ENCODE measurements at regions not wholly inside any gene's neighbourhood (a gene's known extent, or its start where the extent isn't known, plus 50 kb on each side); places are given as distances from the start of the nearest gene placed in this dataset.
"Not testable (repeated sequence)": the region's sequence is repeated elsewhere in the genome, so short reads cannot be mapped to it uniquely, and the experiment has no call there.

DNA sequence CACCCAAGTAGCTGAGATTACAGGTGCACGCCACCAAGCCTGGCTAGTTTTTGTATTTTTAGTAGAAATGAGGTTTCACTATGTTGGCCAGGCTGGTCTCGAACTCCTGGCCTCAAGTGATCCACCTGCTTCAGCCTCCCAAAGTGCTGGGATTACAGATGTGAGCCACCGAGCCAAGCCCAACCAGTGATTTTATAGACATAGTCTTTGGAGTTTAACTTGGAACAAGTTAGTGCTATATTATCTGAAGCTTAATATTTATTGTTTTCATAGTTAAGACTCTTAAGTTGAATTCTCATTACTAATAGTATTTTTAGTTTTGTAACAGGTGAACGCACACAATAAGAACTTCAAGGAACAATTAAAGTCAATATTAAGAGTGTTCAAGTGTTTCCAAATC is 122.1 kb downstream of the SPAG6 start:
- not testable (repeated sequence) for DNase-seq

DNA sequence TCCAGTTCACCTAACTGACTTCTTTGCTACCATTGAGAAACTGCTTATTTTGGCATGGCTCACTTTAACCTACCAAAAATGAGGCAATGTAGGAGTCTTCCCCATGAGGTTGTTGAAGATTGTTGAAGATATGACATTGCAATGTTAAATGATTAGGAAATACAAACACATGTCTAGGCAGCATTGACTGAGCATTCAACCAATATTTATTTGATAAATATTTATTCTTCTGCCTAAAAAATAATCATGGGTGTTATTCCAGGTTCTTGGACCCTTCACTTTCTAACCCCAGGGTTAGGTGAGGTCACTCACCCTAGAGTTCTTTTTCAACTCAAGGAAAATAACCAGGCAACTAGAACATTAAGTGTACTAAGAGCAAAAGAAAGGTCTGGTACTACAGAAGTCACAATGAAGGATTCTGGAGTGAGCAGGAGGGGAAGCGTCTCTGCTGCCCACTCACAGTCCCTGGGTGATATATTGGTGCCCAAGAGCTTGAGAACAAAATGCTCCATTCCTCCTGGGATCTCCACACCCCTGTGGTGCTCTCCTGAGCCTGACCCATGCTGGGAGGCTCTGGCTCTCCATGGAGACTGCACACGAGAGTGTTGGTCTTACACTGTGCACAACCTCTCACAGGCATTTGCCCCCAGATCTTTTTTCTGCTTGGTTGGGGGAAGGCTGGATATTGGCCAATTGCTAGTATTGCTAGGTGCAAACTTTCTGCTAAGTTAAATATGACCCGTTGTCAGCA is 123.4 kb downstream of the SPAG6 start:
- no peak for DNase-seq

DNA sequence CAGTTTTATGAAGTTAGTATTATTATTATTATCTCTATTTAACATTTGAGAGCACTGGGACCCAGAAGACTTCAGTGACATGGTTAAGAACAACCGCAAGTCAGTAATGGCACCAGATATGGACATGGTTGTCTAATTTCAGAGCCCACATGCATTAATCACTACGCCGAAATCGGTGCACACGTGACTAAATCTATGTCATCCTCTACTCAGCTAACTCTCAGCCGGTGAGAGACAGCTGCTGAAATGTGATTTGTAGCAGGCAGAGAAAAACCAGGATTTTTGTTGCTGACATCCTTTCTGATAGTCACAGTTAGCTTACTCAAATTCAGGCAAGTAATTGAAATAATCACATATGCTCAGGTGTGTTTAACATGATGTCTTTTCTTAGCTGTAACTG is 127.7 kb downstream of the SPAG6 start:
- DNase-seq, result no peak

DNA sequence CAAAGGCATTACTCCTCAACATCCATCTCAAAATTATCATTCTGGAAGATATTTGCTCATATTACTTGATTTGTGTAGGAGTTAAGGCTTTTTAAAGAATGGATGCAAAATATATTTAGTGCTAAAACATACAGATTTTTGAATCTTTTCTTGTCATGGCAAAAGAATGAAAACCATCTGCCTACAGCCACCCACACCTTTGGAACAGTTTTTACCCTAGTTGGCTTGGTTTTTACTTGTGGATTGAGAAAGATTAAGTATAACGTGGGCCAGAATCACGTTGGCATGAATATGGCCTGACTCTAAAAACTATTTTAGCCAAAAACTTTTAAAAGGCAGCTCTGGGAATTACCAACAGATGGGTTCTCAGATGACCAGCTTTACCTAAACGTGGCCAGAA is 128.2 kb downstream of the SPAG6 start:
- DNase-seq, result no peak

DNA sequence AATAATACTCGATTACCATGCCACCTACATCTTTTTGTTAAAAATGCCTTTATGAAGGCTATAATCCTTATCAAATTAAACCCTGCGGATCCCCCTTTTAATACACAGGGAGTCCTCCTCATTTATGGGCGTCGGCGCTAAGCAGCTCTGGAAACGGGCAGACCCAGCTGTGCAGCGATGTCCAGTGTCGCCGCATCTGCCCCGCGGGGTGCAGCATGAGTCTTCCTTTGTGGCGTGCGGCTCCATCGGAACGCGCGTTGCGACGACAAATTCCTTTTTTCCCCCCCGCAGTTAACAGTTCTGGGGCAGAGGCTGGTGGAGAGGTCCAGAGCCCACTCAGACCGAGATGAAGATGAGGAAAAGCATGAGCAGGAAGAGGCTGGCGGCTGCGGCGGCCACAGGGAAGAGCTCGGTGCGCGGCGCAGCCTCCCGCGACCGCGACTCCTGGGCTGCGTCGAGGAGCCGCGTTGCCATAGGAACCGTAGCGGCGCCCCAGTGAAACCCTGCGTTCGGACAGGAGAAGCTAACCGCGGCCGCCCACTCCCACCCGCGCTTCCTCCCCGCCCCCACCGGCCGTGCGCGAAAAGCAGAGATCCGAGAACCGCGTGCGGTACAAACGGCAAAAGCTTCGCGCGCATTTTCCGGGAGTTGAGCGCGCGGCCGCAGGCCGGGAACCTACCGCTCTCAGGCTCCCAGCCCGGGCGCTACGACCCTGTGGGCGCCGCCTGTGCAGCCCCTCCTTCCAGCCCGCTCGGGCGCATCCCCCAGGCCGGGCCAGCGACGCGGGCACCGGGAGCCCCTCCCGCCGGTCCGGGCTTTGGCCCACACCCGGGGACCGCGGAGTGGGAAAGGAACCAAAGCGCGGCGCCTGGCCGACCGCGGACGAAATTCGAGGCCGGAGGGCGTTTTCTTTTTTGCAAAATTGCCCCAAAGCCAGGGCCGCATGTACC is 130.6 kb downstream of the SPAG6 start:
- DNase-seq, result peak; percentile 22 to 67

DNA sequence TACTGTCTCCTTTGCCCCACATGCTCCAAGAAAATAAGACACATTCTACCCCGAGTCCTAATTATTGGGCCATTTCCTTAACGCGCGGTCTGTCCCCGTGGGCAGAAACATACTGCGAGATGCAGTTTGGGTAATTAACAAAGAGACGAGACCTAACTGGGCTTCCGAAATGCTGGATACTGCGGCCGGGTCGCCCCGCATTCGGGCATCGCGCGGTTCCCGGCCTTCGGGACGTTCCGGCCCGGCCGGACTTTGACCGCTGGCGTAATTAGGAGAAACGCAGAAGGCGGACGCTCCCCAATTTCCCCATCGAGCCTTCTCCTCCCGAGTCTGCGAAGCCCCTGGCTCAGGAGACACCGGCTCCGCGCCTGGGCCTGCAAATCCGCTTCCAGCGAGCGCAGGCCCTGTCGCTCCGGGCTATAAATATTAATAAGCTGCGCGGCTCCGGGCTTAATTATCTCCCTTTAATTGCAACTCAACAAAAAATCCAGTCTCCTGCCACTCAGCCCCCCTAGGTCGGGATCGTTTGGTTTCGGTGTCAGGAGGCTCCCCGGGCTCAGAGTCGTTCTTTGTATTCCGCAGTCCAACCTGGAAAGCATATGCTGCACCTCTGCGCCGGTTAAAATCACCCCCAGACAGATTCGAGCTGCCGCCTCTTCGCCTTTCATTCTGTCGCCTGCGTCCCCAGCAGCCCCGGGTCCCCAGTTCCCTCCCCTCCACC is 131.5 kb downstream of the SPAG6 start:
- DNase-seq, result no peak

DNA sequence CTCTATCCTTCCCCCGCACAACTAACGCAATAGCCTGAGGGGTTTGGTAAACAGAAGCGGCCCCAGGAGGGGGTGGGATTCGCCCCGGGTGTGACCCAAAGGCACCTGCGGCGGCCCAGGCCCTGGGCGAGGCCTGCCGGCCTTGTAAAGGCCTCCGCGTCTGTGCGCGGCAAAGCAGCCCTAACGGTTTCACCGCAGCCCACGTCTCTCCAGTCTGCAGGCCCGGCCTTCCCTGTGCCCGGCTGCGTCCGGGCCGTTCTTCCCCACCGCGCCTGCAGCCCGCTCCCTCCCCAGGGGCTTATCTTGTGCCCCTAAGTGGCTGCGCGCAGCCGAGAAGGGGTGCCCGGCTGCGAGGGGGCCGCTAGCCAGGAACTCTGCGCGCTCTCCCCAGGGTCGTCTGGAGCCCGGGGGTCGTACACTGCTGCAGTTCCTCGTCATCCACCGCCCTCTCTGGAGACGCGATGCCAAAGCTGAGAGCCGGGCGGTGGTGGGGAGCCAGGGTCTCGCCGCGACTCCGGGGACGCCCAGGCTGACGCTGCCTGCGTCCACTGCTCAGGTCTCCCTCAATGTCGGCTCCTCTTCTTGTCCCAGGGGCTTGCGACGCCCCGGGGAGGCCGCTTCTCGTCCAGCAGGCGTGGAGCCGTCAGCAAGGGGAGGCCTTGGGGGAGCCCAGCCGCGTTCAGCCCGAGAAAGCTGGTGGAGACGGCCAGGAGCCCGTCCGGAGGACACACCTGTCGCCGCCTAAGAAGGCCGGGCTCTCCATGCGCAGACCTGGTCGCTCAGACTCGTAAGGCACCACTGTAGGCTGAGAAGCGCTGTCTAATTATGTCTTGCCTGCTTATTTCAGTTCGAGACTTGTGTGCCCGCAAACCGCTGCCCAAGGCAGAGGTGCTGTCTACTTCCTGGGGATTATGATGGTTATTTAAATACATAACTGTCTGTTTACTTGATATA is 132.3 kb downstream of the SPAG6 start:
- no peak for DNase-seq

DNA sequence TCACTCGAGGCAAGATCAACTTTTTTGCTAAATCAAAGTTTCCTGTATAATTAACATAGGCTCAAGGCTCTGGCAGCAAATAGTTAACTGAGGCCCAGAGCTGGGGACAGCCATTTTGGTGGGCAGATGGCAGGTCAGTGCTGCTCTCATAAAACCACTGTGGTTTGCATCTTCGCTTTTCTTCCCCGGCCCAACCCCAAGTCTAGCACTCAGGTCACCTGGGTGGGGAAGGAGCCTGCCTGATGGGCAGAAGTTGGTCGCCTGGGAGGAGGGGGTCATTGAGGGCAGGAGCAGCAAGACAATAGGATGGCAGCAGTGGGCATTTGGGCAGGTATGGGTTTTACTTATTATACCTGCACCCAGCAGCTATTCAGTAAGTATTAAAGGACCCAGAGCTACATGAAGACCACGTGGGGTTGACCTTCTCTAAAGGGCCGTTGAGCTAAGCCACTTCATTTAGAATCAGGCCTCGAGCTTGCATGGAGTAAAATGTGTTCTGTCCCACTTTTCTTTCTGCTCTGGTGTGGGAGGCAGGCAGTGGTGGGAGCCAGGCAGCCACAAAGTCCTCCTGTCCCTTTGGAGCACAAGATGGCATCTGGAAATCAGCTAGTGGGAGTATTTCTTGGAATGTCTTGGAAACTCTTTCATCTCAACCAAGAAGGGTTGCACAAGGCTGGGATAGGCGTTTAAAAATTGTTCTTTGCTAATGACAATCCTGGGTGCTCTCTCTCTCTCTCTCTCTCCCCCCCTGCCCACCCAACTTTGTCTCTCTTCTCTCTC is 133.4 kb downstream of the SPAG6 start:
- no peak for DNase-seq

DNA sequence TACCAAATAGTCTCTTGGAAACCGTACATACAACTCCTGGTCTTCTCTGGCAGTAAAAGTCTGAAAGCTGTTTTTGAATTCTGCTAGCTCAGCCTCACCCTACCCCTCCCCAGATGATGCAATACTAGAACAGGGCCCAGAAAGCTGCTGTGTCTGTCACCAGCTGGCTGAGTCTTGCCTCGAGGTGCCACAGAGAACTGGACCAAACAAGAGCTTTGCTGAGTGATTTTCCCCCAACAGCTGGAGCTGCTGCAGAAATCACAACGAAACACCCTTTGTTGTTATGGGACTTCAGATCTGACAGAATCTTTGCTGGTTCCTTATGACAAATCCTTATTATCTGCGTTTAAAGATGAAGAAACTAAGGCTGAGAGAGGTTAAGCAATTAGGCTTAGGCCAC is 134.1 kb downstream of the SPAG6 start:
- no peak for DNase-seq

DNA sequence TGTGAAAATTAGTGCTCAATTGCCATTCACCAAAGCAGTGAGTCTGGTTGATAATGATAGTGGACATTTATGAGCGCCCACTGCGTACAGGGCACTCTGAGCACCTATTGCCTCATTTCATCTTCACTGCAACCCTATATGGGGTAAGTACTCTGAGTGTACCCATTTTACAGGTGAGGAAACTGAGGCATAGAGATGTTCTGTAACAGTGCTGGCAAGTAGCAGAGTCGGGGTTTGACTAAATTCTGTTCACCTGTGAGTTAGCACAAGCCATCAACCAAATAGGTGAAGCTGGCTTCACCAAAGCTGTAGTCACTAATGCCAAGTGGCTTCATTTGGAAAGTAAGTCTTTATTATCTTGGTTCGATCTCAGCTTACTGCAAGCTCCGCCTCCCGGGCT is 135.8 kb downstream of the SPAG6 start:
- no peak for DNase-seq

DNA sequence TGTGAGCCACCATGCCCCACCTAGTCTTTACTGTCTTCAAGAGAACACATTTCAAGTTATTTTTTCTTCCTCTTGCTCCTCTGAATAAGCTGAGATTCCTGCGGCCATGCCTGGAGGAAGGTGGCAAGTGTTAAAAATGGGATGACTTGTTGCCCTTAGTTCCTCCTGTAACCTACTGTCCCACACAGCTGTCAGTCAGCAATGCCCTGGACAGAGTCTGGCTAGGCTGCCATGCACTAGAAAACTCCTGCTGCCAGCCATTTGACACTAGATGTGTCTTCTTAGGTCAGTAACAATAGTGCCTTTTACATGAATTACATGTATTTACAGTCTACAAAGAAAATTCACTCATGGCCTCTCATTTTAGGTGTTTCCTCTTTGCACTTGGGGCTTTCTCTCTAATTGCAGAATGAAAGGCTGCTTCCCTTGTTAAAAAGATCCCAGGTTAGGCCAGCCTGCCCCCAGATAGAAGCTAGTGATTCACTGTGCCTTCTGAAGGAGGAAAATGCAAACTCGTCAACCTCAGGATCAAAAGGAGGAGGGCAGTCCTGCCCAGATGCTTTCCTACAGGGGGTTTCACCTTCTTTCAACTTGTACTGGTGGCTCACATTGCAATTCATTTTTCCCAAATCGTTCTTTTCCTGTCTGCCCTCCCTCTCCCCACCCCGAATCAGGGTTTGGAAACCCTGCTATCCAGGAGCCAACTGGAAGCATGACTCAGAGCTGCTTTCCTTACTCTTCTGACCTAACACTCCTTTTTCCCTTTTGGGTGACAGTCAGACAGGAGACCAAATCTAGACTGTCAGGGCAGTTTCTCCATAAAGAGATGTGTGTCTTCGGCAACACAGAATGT is 136.6 kb downstream of the SPAG6 start:
- DNase-seq, result no peak

DNA sequence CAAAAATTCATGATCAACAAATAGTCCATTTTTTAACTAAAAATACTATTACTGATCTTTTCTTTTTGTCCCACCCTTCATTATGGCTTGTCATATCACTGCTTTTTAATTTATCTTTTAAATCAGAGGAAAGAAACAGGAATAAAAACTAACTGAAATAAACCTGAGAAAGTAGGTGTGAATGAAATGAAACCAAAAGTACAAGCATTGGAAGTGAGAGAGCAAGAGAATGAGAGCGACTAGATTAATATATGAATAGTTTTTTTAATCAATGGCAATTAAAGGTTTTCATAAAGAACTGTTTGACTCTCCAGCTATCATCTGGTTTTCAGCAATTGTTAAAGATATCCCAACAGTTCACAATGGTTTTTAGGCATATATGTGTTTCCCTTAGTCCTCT is 137.8 kb downstream of the SPAG6 start:
- no peak for DNase-seq
